Epithelial cell of esophagus (primary cell): ENCODE measurements at regions not wholly inside any gene's neighbourhood (a gene's known extent, or its start where the extent isn't known, plus 50 kb on each side); places are given as distances from the start of the nearest gene placed in this dataset.

Experiments used
- DNase-seq: peaks from one replicate; pipeline ENCODE4 v3.0.0; 2010; ENCODE audit warnings: low read depth
- H3K4me3 ChIP-seq: 2 replicates; pipeline ENCODE4 v1.5.1; 2011; ENCODE audit warnings: mild to moderate bottlenecking, low read length, control low read depth
- CTCF ChIP-seq: IDR thresholded peaks from 2 replicates; pipeline ENCODE4 v1.5.1; 2011; ENCODE audit warnings: low read depth, mild to moderate bottlenecking, low read length, control low read depth, inconsistent platforms; ENCODE audit not compliant: insufficient read depth; ENCODE audit errors: missing control alignments

GRCh38 chr13:103287659-103288058 is 221.4 kb upstream of the SLC10A2 start:
- DNase-seq, result peak; percentile 47
- TF ChIP-seq CTCF, result no peak
- H3K4me3 ChIP-seq, result no peak overlapping the region

- H3K4me3 ChIP-seq, result no peak overlapping the region
- no peak for TF ChIP-seq CTCF
- no peak for DNase-seq
Observed at GRCh38 chr13:103284466-103284865, 218.2 kb upstream of the SLC10A2 start.

GRCh38 chr13:103283451-103283820 is 217.2 kb upstream of the SLC10A2 start:
- no peak overlapping the region for H3K4me3 ChIP-seq
- no peak for DNase-seq
- TF ChIP-seq CTCF, result no peak

GRCh38 chr13:103282571-103283450 is 216.6 kb upstream of the SLC10A2 start:
- peak overlapping the region; percentile 22 for H3K4me3 ChIP-seq
- TF ChIP-seq CTCF, result no peak
- DNase-seq, result peak; percentile 96

GRCh38 chr13:103277959-103278694 is 211.9 kb upstream of the SLC10A2 start:
- TF ChIP-seq CTCF, result peak; percentile 3
- DNase-seq, result peak; percentile 10

GRCh38 chr13:103276775-103277498 is 210.7 kb upstream of the SLC10A2 start:
- DNase-seq, result no peak
- no peak overlapping the region for H3K4me3 ChIP-seq
- no peak for TF ChIP-seq CTCF

More at GRCh38 chr13:103277959-103278694, 211.9 kb upstream of the SLC10A2 start:
- no peak overlapping the region for H3K4me3 ChIP-seq
